ENCODE measurements at regions not wholly inside any gene's neighbourhood (a gene's known extent, or its start where the extent isn't known, plus 50 kb on each side); places are given as distances from the start of the nearest gene placed in this dataset.
A peak's percentile ranks its signal among the peaks of the same experiment; 100 is the strongest.

DNA sequence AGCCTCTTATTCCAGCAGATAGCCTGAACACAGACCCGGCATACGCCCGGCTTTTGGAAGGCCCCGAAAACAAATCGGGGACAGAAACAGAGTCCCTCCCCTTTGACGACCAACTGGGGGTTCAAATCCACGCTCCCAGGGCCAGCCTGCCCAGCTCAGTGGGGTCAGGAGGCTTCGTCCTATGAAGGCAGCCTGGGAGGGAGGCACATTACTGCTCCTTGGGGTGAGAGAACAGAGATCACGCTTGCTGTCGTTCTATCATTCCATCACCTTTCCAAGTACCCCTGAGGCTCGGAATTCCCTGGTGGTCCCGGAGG is 208.8 kb upstream of the SALL3 start:
- ATAC-seq (no peak), DNase-seq (no peak)
- no peaks in the 10 kb centered on the region for H3K36me3 Mint-ChIP-seq (ENCODE audit: low read depth)
- no peaks in the 10 kb centered on the region for H3K27me3 Mint-ChIP-seq
- no peak overlapping the region for H3K27ac Mint-ChIP-seq
- H3K9me3 Mint-ChIP-seq = no peaks in the 10 kb centered on the region
- no peaks in the 10 kb centered on the region for H3K4me1 Mint-ChIP-seq
- no peak overlapping the region for H3K4me3 Mint-ChIP-seq

DNA sequence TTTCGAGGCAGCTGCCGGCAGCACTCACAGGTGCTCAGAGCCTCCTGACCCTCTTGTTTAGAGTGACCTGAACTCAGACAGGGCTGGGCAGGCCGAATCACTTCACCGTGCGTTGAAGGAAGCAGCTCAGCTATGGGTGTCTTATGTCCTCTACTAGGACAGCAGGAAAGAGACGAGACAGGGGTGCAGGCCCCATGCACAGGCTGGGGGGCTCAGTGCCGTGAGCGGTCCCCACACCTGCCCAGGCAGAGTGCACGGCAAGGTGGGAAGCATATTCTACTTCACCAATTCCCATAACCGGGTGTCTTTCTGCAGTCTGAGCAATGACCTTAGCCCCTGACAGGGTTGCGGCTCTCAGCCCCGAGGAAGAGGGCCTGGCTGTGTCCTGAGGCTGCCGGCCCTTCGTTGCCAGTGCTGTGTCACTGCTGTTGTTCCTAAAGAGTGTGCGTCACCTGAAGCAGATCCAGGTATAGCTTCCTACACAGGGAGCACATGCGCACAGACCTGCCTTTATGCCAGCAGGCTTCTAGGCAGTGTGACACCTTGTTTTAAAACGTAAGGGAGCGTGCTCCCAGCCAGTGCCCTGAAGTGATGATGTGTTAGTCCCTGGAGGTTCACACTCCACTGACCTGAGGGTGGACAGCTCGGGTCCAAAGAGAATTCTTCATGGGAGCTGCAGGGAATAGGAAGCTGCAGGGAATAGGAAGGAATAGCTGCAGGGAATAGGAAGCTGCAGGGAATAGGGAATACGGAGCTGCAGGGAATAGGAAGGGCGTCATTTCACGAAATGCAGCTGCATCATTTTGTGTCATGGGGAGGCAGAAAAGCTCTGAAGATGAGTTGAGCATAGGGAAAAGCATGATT is 207.9 kb upstream of the SALL3 start:
- no peak overlapping the region for H3K27ac Mint-ChIP-seq
- ATAC-seq (no peak), DNase-seq (no peak)
- no peak overlapping the region for H3K4me3 Mint-ChIP-seq
- H3K9me3 Mint-ChIP-seq = no peaks in the 10 kb centered on the region
- no peaks in the 10 kb centered on the region for H3K4me1 Mint-ChIP-seq
- H3K27me3 Mint-ChIP-seq = no peaks in the 10 kb centered on the region
- no peaks in the 10 kb centered on the region for H3K36me3 Mint-ChIP-seq (ENCODE audit: low read depth)

DNA sequence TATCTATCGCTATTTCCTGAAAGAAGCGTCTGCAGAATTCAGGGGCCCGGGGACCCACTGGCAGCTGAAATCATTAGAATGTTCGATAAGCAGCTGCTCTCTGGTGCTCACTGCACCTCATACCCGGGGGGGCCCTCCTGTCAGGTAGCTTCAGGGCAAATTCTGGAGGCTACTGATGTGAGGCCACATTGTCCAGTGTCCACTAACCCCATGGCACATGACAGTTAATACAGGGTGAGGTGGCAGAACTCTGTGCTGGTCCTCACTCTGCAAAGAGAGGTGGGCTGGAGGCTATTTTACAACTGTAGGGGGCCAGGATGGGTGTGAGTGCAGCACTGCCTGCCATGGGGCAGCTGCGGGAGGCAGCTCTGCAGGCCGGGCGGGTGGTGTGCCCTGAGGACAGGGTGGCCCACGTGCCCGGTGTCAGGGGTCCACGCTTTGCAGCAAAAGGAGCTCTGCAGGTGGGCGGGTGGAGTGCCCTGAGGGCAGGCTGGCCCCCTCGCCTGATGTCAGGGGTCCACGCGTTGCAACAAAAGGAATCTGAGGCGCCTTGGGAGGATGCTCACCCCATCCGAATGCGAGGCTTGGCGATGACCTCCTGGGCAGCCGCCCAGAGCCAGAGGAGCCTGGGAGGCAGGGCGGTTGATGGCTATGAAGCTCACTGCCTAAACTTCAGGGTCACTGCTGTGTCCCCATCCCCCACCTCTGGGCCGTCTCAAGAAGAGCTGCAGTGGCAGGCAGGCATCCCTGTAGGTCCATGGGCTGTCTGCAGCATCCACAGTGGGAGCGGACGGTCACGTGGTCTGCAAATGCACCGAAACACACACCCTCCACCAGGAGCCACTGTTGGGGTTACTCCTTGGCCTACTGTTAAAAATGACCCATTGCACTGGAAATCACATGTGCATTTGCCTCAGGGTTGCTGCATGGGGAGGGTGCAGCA is 207.0 kb upstream of the SALL3 start:
- Mint-ChIP-seq H3K27me3 (no peaks in the 10 kb centered on the region), H3K4me1 (no peaks in the 10 kb centered on the region), H3K9me3 (no peaks in the 10 kb centered on the region), H3K4me3 (no peak overlapping the region), H3K27ac (no peak overlapping the region), H3K36me3 (ENCODE audit: low read depth) (no peaks in the 10 kb centered on the region)
- ATAC-seq (no peak), DNase-seq (no peak)

DNA sequence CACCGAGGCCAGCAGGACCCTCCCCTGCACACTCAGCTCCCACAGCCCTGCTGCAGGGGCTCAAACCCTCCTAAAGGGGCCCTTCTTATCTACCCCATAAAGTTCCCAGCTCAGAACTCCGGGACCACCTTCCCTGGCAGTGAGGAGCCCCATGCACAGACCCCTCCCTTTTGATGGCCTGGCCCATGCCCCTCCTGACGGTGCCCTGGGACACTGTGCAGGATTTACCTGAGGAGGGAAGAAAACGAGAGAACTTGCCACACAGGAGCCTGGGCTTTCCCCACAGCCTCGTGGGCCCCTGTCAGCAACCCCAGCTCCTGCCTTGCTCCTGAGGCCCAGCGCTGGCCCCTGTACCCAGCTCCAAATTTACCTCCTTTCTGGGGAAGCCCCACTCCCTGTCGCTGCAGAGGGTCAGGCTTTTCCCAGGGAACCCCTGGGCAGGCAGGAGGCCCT is 206.3 kb upstream of the SALL3 start:
- Mint-ChIP-seq H3K9me3 (no peaks in the 10 kb centered on the region), H3K4me1 (no peaks in the 10 kb centered on the region), H3K36me3 (ENCODE audit: low read depth) (no peaks in the 10 kb centered on the region), H3K27me3 (no peaks in the 10 kb centered on the region), H3K4me3 (no peak overlapping the region), H3K27ac (no peak overlapping the region)
- DNase-seq = no peak
- no peak for ATAC-seq

DNA sequence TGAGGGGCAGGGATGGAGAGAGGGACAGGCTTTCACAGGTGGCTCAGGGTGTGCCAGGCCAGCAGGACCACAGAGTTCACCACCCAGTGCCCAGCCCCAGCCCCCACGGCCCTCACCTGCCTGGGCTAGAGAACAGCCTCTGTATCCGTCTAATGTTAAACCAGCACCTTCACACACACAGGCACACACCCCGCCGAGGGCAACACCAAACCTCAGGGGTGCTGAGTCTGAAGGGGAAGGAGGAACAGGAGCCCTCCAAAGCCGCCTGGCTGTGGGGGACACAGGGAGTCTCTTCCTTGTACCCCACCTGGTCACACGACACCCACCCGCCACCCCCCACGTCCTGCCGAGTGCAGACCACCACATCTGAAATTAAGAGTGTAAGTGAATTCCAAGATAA is 205.8 kb upstream of the SALL3 start:
- H3K9me3 Mint-ChIP-seq = no peaks in the 10 kb centered on the region
- no peak overlapping the region for H3K27ac Mint-ChIP-seq
- no peaks in the 10 kb centered on the region for H3K36me3 Mint-ChIP-seq (ENCODE audit: low read depth)
- H3K27me3 Mint-ChIP-seq = no peaks in the 10 kb centered on the region
- no peak overlapping the region for H3K4me3 Mint-ChIP-seq
- no peaks in the 10 kb centered on the region for H3K4me1 Mint-ChIP-seq
- no peak for ATAC-seq
- DNase-seq = no peak

DNA sequence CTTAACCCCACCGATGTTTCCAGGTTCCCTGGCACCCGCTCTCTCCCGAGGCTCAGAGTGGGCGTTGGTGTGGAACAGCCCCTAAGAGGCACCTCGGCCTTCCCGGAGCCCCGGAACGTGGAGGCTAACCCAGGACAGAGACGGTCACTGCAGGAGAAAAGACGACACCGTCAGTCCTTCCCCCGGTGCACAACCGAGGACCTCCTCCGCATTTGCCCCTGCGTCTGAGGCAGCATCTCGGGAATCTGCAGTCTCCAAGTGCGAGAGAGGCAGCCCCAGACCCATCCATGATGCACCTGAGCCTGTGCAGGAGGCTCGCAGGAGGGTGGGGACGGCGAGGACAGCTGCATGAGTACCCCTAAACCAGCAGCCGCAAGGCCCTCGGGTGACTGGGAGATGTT is 204.9 kb upstream of the SALL3 start:
- no peaks in the 10 kb centered on the region for H3K4me1 Mint-ChIP-seq
- ATAC-seq (no peak), DNase-seq (no peak)
- H3K36me3 Mint-ChIP-seq (ENCODE audit: low read depth) = no peaks in the 10 kb centered on the region
- no peak overlapping the region for H3K27ac Mint-ChIP-seq
- H3K9me3 Mint-ChIP-seq = no peaks in the 10 kb centered on the region
- no peaks in the 10 kb centered on the region for H3K27me3 Mint-ChIP-seq
- H3K4me3 Mint-ChIP-seq = no peak overlapping the region

DNA sequence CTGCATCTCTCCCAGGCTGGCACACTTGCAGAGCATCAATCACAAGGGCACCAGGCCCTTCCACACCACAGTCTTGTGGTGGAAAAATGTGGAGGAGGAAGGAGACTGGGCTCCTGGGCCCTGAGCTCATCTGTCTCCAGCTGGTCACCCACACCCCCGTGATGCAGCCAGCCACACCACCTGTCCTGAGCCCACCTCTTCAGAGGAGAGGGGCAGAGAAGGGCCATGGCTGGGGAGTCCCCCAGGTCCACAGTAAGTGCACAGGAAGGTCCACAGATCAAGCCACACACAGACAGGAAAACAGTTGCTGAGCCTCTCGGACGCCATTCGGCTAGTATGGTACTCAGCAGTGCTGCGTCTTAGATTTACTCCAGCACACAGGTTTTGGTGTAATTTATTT is 203.5 kb upstream of the SALL3 start:
- ATAC-seq (no peak), DNase-seq (no peak)
- Mint-ChIP-seq H3K27ac (no peak overlapping the region), H3K4me1 (no peaks in the 10 kb centered on the region), H3K4me3 (no peak overlapping the region), H3K36me3 (ENCODE audit: low read depth) (no peaks in the 10 kb centered on the region), H3K9me3 (no peaks in the 10 kb centered on the region), H3K27me3 (no peaks in the 10 kb centered on the region)

DNA sequence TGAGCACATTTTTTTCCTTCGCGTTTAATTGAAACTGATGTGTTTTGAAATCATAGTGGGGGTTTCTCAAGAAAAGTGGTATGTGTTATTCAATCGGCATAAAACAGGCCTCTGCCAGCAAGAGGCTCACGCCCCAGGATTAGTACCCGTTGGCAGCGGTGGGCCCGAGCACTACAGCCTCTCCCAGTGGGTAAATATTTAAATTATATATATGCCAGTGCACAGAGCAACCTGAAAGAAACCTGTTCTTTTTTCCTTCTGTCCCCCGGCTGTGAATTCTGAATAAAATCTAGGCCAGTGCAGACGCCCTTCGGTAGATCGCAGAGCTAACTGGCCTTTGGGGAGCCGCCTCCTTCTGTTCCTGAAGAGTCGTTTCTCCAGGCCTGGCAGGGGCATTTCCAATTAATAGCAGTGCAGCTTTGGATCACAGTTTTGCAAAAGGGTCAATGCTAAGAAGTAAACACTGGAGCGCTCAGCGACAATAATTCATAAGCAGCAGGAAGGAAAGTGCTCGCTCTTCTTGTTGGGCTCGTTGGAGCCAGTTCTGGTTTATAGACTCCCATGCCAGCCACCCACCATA is 202.8 kb upstream of the SALL3 start:
- no peaks in the 10 kb centered on the region for H3K36me3 Mint-ChIP-seq (ENCODE audit: low read depth)
- H3K9me3 Mint-ChIP-seq = no peaks in the 10 kb centered on the region
- no peak for ATAC-seq

DNA sequence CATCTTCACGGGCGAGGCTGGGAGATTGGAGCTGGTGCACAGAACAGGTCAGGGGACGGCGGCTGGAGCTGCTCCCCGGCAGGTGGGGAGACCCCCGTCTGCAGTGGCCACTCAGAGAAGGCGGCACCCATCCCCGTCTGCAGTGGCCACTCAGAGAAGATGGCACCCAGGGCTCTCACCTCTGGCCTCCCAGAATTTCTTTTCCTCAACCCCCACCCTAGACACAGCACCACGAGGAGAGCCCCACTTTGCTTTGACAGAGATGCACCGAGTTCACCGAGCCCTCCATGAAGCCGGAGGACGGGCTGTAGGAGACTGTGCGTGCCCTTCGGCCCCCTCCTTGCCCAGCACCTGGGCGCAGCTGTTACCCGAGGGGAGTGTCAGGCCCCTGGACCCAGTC is 201.6 kb upstream of the SALL3 start:
- no peak overlapping the region for H3K4me3 Mint-ChIP-seq

More for the DNA sequence above, 202.8 kb upstream of the SALL3 start:
- Mint-ChIP-seq H3K4me3 (no peak overlapping the region), H3K27me3 (no peaks in the 10 kb centered on the region), H3K4me1 (no peaks in the 10 kb centered on the region), H3K27ac (no peak overlapping the region)
- no peak for DNase-seq

DNA sequence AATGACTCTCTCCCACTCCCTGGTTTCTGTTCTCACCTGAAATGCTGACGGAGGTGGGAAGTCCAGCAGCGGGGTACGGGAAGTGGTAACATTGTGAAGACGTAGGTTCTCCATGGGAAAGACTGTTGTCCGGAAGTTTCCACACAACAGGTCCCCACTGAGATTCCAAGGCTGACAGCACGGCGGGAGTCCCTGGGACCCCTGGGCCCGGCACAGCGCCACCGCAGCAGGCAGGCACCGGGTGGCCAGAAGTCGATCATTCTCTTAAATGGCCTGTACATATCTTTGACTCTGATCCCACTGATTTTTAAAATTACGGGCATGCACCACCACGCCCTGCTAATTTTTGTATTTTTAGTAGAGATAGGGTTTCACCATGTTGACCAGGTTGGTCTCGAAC is 201.0 kb upstream of the SALL3 start:
- no peak overlapping the region for H3K27ac Mint-ChIP-seq
- H3K27me3 Mint-ChIP-seq = no peaks in the 10 kb centered on the region
- ATAC-seq (no peak), DNase-seq (no peak)
- no peaks in the 10 kb centered on the region for H3K36me3 Mint-ChIP-seq (ENCODE audit: low read depth)
- H3K9me3 Mint-ChIP-seq = no peaks in the 10 kb centered on the region
- H3K4me3 Mint-ChIP-seq = no peak overlapping the region
- no peaks in the 10 kb centered on the region for H3K4me1 Mint-ChIP-seq

More for the DNA sequence above, 201.6 kb upstream of the SALL3 start:
- no peak for DNase-seq
- Mint-ChIP-seq H3K27me3 (no peaks in the 10 kb centered on the region), H3K27ac (no peak overlapping the region), H3K36me3 (ENCODE audit: low read depth) (no peaks in the 10 kb centered on the region), H3K4me1 (no peaks in the 10 kb centered on the region), H3K9me3 (no peaks in the 10 kb centered on the region)
- no peak for ATAC-seq

DNA sequence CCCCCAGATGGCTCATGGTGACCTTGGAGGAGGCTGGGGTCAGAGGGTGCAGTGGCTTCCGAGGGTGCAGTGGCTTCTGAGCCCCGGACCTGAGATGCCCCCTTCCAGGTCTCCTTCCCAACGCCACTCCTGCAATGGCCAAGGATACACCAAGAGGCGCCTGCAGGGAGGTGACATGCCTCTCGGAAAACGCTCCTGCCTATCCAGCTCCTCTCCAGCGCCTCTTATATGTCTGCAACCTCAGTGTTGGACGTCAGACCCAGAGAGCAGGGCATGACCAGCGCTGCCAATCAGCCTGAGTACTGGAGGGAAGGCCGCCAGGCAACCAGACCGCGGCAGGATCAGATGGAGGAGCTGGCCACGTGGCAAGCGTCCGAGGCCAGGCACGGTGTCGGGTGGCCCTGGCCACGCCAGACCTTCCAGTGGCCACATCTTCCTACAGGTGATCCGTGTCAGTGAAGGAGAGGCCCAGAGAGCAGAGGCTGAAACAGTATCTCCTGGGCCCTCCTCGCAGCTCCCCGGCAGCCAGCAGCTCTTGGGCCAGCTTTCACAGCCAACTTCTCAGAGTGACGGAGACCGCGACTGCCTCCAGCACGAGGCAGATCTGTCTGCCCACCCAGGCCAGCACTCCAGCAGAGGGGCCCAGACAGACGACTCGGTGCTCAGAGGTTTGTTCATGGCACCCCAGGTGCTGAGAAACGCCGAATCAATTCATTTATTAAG is 199.5 kb upstream of the SALL3 start:
- Mint-ChIP-seq H3K4me1 (no peaks in the 10 kb centered on the region), H3K27me3 (no peaks in the 10 kb centered on the region), H3K27ac (no peak overlapping the region), H3K4me3 (no peak overlapping the region), H3K36me3 (ENCODE audit: low read depth) (no peaks in the 10 kb centered on the region), H3K9me3 (no peaks in the 10 kb centered on the region)
- DNase-seq (no peak), ATAC-seq (peak; percentile 14)

DNA sequence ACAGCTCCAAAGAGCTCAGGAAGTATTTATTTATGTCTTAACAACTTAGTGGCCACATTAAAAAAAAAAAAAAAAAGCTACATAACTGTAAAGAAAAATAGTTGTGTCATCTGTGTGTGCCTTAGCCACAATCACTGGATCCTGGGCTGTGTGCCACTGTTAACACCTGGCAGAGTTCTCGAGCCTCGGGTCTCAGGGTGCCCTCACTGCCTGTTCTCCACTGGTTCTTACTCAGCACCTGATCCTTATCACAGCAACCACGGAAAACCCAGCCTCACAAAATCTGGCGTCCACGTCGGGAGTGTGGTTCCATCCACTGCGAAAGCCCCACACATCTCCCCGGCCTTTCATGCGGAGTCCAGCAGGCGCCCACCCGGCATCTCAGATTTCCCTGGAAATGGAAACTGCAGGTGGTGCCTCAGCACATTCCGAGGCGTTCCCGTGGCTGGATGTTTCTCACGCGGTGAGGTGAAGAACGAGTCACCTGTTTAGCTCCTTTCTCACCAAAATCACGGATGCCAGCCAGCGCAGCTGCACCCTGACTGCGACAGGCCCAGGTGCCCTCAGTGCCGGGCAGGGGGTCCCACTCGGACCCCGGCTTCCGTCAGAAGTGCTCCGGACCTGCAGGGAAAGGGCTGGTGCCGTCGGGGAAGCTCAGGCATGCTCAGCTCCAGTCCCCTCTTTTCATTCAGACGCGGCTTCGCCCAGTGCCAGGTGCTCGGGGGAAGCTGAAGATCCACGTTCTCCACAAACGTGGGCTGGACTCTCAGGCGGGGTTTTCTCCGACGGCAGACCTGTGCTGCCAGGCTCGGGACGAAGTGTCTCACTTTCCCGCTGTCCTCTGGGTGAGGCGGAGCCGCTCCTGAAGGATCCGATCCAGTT is 198.7 kb upstream of the SALL3 start:
- ATAC-seq (no peak), DNase-seq (no peak)
- Mint-ChIP-seq H3K27ac (no peak overlapping the region), H3K27me3 (no peaks in the 10 kb centered on the region), H3K4me1 (no peaks in the 10 kb centered on the region), H3K4me3 (no peak overlapping the region), H3K9me3 (no peaks in the 10 kb centered on the region), H3K36me3 (ENCODE audit: low read depth) (no peaks in the 10 kb centered on the region)

DNA sequence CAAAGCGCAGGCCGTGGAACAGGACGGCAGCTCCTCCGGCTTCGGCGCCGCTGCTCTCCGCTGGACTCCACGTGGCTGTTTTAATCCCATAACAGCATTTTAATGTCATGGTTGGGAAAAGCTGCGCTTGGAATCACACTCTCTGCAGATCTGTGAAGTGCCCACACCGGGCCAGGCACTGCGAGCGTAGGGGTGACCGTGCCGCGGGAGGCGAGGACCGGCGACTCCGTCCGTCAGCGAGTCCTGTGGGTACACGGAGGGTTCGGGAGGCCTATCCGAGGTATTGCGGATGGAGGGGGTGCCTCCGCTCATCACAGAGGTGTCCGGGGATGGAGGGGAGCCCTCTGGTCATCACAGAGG is 198.0 kb upstream of the SALL3 start:
- Mint-ChIP-seq H3K9me3 (no peaks in the 10 kb centered on the region), H3K27ac (no peak overlapping the region)

More for the DNA sequence above, 198.0 kb upstream of the SALL3 start:
- Mint-ChIP-seq H3K36me3 (ENCODE audit: low read depth) (no peaks in the 10 kb centered on the region), H3K4me3 (no peak overlapping the region), H3K4me1 (no peaks in the 10 kb centered on the region), H3K27me3 (no peaks in the 10 kb centered on the region)
- DNase-seq = no peak
- ATAC-seq = no peak
